RWPE2 (cell line): ENCODE measurements at regions not wholly inside any gene's neighbourhood (a gene's known extent, or its start where the extent isn't known, plus 50 kb on each side); places are given as distances from the start of the nearest gene placed in this dataset.
"Not testable (repeated sequence)": the region's sequence is repeated elsewhere in the genome, so short reads cannot be mapped to it uniquely, and the experiment has no call there.

Source experiments
- ATAC-seq: fragments of 200-7000 bp; cut with Tn5 transposase; 3 replicates; pipeline ENCODE4 v1.9.1; 2021; ENCODE audit warnings: low read depth
- DNase-seq: peaks from one replicate; pipeline ENCODE4 v3.0.0-alpha.2; 2020; ENCODE audit warnings: low spot score
- H3K27ac ChIP-seq: fragments of 450-650 bp; 2 replicates; pipeline ENCODE4 v1.5.1; 2017; ENCODE audit warnings: mild to moderate bottlenecking; ENCODE audit not compliant: poor library complexity, severe bottlenecking
- H3K27me3 ChIP-seq: fragments of 250-450 bp; sonication (Bioruptor Pico); 2 replicates; pipeline ENCODE4 v1.5.1; 2021; ENCODE audit warnings: mild to moderate bottlenecking, moderate library complexity; ENCODE audit not compliant: insufficient read depth, poor library complexity, severe bottlenecking
- H3K36me3 ChIP-seq: fragments of 250-450 bp; sonication (Bioruptor Pico); 2 replicates; pipeline ENCODE4 v1.5.1; 2020; ENCODE audit warnings: low read depth, mild to moderate bottlenecking, moderate library complexity
- H3K4me1 ChIP-seq: fragments of 250-450 bp; sonication (Bioruptor Pico); 2 replicates; pipeline ENCODE4 v1.5.1; 2021; ENCODE audit warnings: mild to moderate bottlenecking, moderate library complexity; ENCODE audit not compliant: insufficient read depth, poor library complexity, severe bottlenecking
- H3K4me3 ChIP-seq: fragments of 250-450 bp; sonication (Bioruptor Pico); 2 replicates; pipeline ENCODE4 v1.5.1; 2021; ENCODE audit warnings: mild to moderate bottlenecking, moderate library complexity; ENCODE audit not compliant: severe bottlenecking
- H3K9me3 ChIP-seq: fragments of 250-450 bp; sonication (Bioruptor Pico); 2 replicates; pipeline ENCODE4 v1.5.1; 2021; ENCODE audit warnings: mild to moderate bottlenecking, moderate library complexity; ENCODE audit not compliant: severe bottlenecking
- TF ChIP-seq, protein P1 (sequence below): fragments of 450-650 bp; IDR thresholded peaks from one replicate; pipeline ENCODE4 v1.5.1; 2017; ENCODE audit warnings: mild to moderate bottlenecking, moderate library complexity; ENCODE audit not compliant: poor library complexity, severe bottlenecking

DNA sequence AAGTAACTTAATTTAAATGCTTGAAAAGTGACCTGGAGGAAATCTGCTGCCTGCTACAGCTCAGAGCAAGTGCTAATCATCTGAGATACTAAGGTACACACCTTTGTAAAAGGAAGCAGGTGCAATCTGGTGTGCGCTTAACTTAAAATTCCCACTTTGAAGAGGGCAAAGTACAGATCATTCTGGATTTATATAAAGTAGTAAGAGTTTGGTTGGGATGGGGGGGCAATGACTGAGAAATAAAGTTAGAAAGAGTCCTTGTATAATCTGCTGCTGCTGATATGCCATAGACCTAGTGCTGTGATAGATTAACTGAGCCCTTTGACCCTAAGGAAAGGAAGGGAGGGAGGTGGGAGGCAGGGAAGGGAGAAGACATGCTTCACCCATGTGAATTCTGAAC is 141.0 kb downstream of the MTNR1A start:
- H3K27me3 ChIP-seq = no peaks in the 10 kb centered on the region
- no peaks in the 10 kb centered on the region for H3K4me1 ChIP-seq
- H3K27ac ChIP-seq = no peak overlapping the region
- no peak for DNase-seq
- TF ChIP-seq, protein P1, sequence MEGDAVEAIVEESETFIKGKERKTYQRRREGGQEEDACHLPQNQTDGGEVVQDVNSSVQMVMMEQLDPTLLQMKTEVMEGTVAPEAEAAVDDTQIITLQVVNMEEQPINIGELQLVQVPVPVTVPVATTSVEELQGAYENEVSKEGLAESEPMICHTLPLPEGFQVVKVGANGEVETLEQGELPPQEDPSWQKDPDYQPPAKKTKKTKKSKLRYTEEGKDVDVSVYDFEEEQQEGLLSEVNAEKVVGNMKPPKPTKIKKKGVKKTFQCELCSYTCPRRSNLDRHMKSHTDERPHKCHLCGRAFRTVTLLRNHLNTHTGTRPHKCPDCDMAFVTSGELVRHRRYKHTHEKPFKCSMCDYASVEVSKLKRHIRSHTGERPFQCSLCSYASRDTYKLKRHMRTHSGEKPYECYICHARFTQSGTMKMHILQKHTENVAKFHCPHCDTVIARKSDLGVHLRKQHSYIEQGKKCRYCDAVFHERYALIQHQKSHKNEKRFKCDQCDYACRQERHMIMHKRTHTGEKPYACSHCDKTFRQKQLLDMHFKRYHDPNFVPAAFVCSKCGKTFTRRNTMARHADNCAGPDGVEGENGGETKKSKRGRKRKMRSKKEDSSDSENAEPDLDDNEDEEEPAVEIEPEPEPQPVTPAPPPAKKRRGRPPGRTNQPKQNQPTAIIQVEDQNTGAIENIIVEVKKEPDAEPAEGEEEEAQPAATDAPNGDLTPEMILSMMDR = no peak
- H3K36me3 ChIP-seq = no peaks in the 10 kb centered on the region
- ATAC-seq = no peak
- H3K9me3 ChIP-seq = no peaks in the 10 kb centered on the region
- no peak overlapping the region for H3K4me3 ChIP-seq

- H3K27ac ChIP-seq = no peak overlapping the region
- ATAC-seq = no peak
These were observed 140.0 kb downstream of the F11 start for GRCh38 chr4:186405957-186406356.

GRCh38 chr4:186404562-186405134 is 138.7 kb downstream of the F11 start:
- TF ChIP-seq, protein P1 = no peak
- no peak overlapping the region for H3K4me3 ChIP-seq
- ATAC-seq = no peak

More at GRCh38 chr4:186405957-186406356, 140.0 kb downstream of the F11 start:
- no peaks in the 10 kb centered on the region for H3K36me3 ChIP-seq
- no peaks in the 10 kb centered on the region for H3K27me3 ChIP-seq
- no peaks in the 10 kb centered on the region for H3K4me1 ChIP-seq
- no peak overlapping the region for H3K4me3 ChIP-seq
- TF ChIP-seq, protein P1 = no peak
- DNase-seq = no peak
- no peaks in the 10 kb centered on the region for H3K9me3 ChIP-seq

GRCh38 chr4:186400676-186401075 is 134.7 kb downstream of the F11 start:
- no peak overlapping the region for H3K4me3 ChIP-seq
- H3K9me3 ChIP-seq = no peaks in the 10 kb centered on the region
- DNase-seq (no peak), ATAC-seq (no peak)
- no peaks in the 10 kb centered on the region for H3K4me1 ChIP-seq
- H3K27me3 ChIP-seq = no peaks in the 10 kb centered on the region
- no peaks in the 10 kb centered on the region for H3K36me3 ChIP-seq
- no peak overlapping the region for H3K27ac ChIP-seq
- TF ChIP-seq, protein P1 = no peak

More at GRCh38 chr4:186404562-186405134, 138.7 kb downstream of the F11 start:
- no peaks in the 10 kb centered on the region for H3K36me3 ChIP-seq
- no peaks in the 10 kb centered on the region for H3K27me3 ChIP-seq
- DNase-seq = no peak
- no peak overlapping the region for H3K27ac ChIP-seq
- H3K4me1 ChIP-seq = no peaks in the 10 kb centered on the region
- no peaks in the 10 kb centered on the region for H3K9me3 ChIP-seq

DNA sequence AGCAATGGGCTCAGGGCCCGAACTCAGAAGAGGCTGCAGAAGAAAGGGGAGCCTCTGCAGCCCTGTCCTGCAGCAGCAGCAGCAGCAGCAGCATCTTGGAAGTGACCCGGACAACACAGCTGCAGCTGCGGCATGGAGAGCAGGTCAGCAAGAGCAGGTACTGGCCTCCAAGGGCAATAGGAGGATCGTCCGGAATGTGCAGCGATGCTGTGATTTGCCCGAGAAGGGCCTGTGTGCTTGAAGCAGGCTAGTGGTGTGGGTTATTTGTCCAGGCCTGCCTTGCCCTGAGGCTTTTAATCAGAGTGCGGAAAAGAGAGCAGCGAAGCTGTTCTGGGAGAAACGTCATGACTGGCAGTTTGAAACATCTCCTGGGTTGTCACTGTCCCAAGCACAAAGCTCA is 126.0 kb downstream of the F11 start:
- ATAC-seq = no peak
- Histone ChIP-seq H3K4me3 (no peak overlapping the region), H3K27me3 (no peaks in the 10 kb centered on the region), H3K36me3 (no peaks in the 10 kb centered on the region), H3K4me1 (no peaks in the 10 kb centered on the region), H3K27ac (no peak overlapping the region), H3K9me3 (no peaks in the 10 kb centered on the region)
- no peak for DNase-seq
- TF ChIP-seq, protein P1 = no peak

- H3K9me3 ChIP-seq, H3K27me3 ChIP-seq, H3K27ac ChIP-seq, H3K36me3 ChIP-seq, H3K4me1 ChIP-seq, DNase-seq, ATAC-seq, H3K4me3 ChIP-seq: not testable (repeated sequence)
These were observed 118.3 kb downstream of the F11 start for GRCh38 chr4:186384328-186384727.
